GM18868 (cell line): ENCODE measurements at regions not wholly inside any gene's neighbourhood (a gene's known extent, or its start where the extent isn't known, plus 50 kb on each side); places are given as distances from the start of the nearest gene placed in this dataset.
"Not testable (repeated sequence)": the region's sequence is repeated elsewhere in the genome, so short reads cannot be mapped to it uniquely, and the experiment has no call there.

Experiments
- ATAC-seq: cut with Tn5 transposase; IDR thresholded peaks from one replicate; pipeline ENCODE4 v1.9.1; 2021; ENCODE audit warnings: mild to moderate bottlenecking, moderate library complexity; ENCODE audit not compliant: unreplicated experiment

GRCh38 chr11:97617031-97617430, 1227.2 kb downstream of the JRKL start:
- no peak for ATAC-seq

GRCh38 chr11:97620007-97620406, 1230.2 kb downstream of the JRKL start:
- ATAC-seq, result no peak

- no peak for ATAC-seq
Measured at GRCh38 chr11:97621282-97621681, 1231.5 kb downstream of the JRKL start.

GRCh38 chr11:97622795-97623194, 1233.0 kb downstream of the JRKL start:
- ATAC-seq, result no peak

GRCh38 chr11:97636741-97637140, 1246.9 kb downstream of the JRKL start:
- ATAC-seq, result not testable (repeated sequence)

- ATAC-seq, result no peak
Measured at GRCh38 chr11:97637701-97638100, 1247.9 kb downstream of the JRKL start.

- no peak for ATAC-seq
Measured at GRCh38 chr11:97638641-97639224, 1248.9 kb downstream of the JRKL start.

- ATAC-seq, result no peak
Measured at GRCh38 chr11:97641988-97642387, 1252.2 kb downstream of the JRKL start.

- ATAC-seq, result no peak
Measured at GRCh38 chr11:97645736-97646135, 1255.9 kb downstream of the JRKL start.

GRCh38 chr11:97656356-97656755, 1266.5 kb downstream of the JRKL start:
- ATAC-seq, result no peak

GRCh38 chr11:97657852-97658251, 1268.0 kb downstream of the JRKL start:
- ATAC-seq, result no peak

- ATAC-seq, result no peak
Measured at GRCh38 chr11:97667057-97667456, 1277.2 kb downstream of the JRKL start.

GRCh38 chr11:97683733-97684132, 1293.9 kb downstream of the JRKL start:
- ATAC-seq, result peak; percentile 79

GRCh38 chr11:97684486-97685439, 1295.0 kb downstream of the JRKL start:
- ATAC-seq, result no peak

- ATAC-seq, result no peak
Measured at GRCh38 chr11:97685695-97686094, 1295.9 kb downstream of the JRKL start.

GRCh38 chr11:97687111-97687510, 1297.3 kb downstream of the JRKL start:
- ATAC-seq, result no peak

GRCh38 chr11:97691061-97691460, 1301.2 kb downstream of the JRKL start:
- ATAC-seq, result no peak

- no peak for ATAC-seq
Measured at GRCh38 chr11:97702951-97703350, 1313.1 kb downstream of the JRKL start.

- no peak for ATAC-seq
Measured at GRCh38 chr11:97703851-97704250, 1314.0 kb downstream of the JRKL start.

GRCh38 chr11:97705441-97705840, 1315.3 kb upstream of the CNTN5 start:
- not testable (repeated sequence) for ATAC-seq

- no peak for ATAC-seq
Measured at GRCh38 chr11:97717922-97718321, 1302.8 kb upstream of the CNTN5 start.

GRCh38 chr11:97722065-97722464, 1298.7 kb upstream of the CNTN5 start:
- no peak for ATAC-seq
